ENCODE measurements at regions not wholly inside any gene's neighbourhood (a gene's known extent, or its start where the extent isn't known, plus 50 kb on each side); places are given as distances from the start of the nearest gene placed in this dataset.

- H3K4me3 Mint-ChIP-seq: no peak overlapping the region
- peak overlapping the region; percentile 5 to 69 (median 34) for H3K27ac Mint-ChIP-seq
- no peaks in the 10 kb centered on the region for H3K36me3 Mint-ChIP-seq (ENCODE audit: low read depth)
- peaks cover 3% of the 10 kb centered on the region for H3K9me3 Mint-ChIP-seq
- H3K27me3 Mint-ChIP-seq (ENCODE audit: low read depth): peaks cover 4% of the 10 kb centered on the region
- TF ChIP-seq CTCF (IDR thresholded peaks at IDR 0.05; ENCODE audit: unreplicated experiment in 3 of 3): no peak
- peaks cover 23% of the 10 kb centered on the region for H3K4me1 Mint-ChIP-seq
Measured at GRCh38 chr18:10299643-10300042, 154.8 kb upstream of the APCDD1 start.

GRCh38 chr18:10300739-10301138 lies 153.7 kb upstream of the APCDD1 start:
- Mint-ChIP-seq H3K9me3 (peaks cover 3% of the 10 kb centered on the region), H3K27me3 (ENCODE audit: low read depth) (no peaks in the 10 kb centered on the region), H3K4me3 (no peak overlapping the region), H3K36me3 (ENCODE audit: low read depth) (no peaks in the 10 kb centered on the region), H3K27ac (no peak overlapping the region), H3K4me1 (peaks cover 23% of the 10 kb centered on the region)
- TF ChIP-seq CTCF (IDR thresholded peaks at IDR 0.05; ENCODE audit: unreplicated experiment in 3 of 3): no peak

- no peak overlapping the region for H3K27ac Mint-ChIP-seq
- H3K27me3 Mint-ChIP-seq (ENCODE audit: low read depth): no peaks in the 10 kb centered on the region
- H3K4me3 Mint-ChIP-seq: no peak overlapping the region
- H3K36me3 Mint-ChIP-seq (ENCODE audit: low read depth): no peaks in the 10 kb centered on the region
- peaks cover 3% of the 10 kb centered on the region for H3K9me3 Mint-ChIP-seq
- H3K4me1 Mint-ChIP-seq: peaks cover 23% of the 10 kb centered on the region
- no peak for TF ChIP-seq CTCF (IDR thresholded peaks at IDR 0.05; ENCODE audit: unreplicated experiment in 3 of 3)
Measured at GRCh38 chr18:10301831-10302483, 152.5 kb upstream of the APCDD1 start.

- Mint-ChIP-seq H3K9me3 (peaks cover 3% of the 10 kb centered on the region), H3K4me1 (peaks cover 19% of the 10 kb centered on the region), H3K27ac (no peak overlapping the region), H3K27me3 (ENCODE audit: low read depth) (no peaks in the 10 kb centered on the region), H3K36me3 (ENCODE audit: low read depth) (no peaks in the 10 kb centered on the region), H3K4me3 (no peak overlapping the region)
- no peak for TF ChIP-seq CTCF (IDR thresholded peaks at IDR 0.05; ENCODE audit: unreplicated experiment in 3 of 3)
Measured at GRCh38 chr18:10303171-10303570, 151.3 kb upstream of the APCDD1 start.

- TF ChIP-seq CTCF (IDR thresholded peaks at IDR 0.05; ENCODE audit: unreplicated experiment in 3 of 3): no peak
- no peak overlapping the region for H3K4me3 Mint-ChIP-seq
- no peak overlapping the region for H3K27ac Mint-ChIP-seq
- H3K36me3 Mint-ChIP-seq (ENCODE audit: low read depth): no peaks in the 10 kb centered on the region
- H3K4me1 Mint-ChIP-seq: peaks cover 6% of the 10 kb centered on the region
- peaks cover 3% of the 10 kb centered on the region for H3K9me3 Mint-ChIP-seq
- no peaks in the 10 kb centered on the region for H3K27me3 Mint-ChIP-seq (ENCODE audit: low read depth)
Measured at GRCh38 chr18:10304853-10305252, 149.6 kb upstream of the APCDD1 start.

- peaks cover 2% of the 10 kb centered on the region for H3K4me1 Mint-ChIP-seq
- peak overlapping the region in 1 of 3 experiments; percentile 17 for H3K27ac Mint-ChIP-seq
- no peak for TF ChIP-seq CTCF (IDR thresholded peaks at IDR 0.05; ENCODE audit: unreplicated experiment in 3 of 3)
- H3K27me3 Mint-ChIP-seq (ENCODE audit: low read depth): no peaks in the 10 kb centered on the region
- H3K9me3 Mint-ChIP-seq: peaks cover 1% of the 10 kb centered on the region
- H3K4me3 Mint-ChIP-seq: no peak overlapping the region
- no peaks in the 10 kb centered on the region for H3K36me3 Mint-ChIP-seq (ENCODE audit: low read depth)
Measured at GRCh38 chr18:10306779-10307178, 147.7 kb upstream of the APCDD1 start.

Data from nephron (organoid).